ENCODE measurements at regions not wholly inside any gene's neighbourhood (a gene's known extent, or its start where the extent isn't known, plus 50 kb on each side); places are given as distances from the start of the nearest gene placed in this dataset.
"Not testable (repeated sequence)": the region's sequence is repeated elsewhere in the genome, so short reads cannot be mapped to it uniquely, and the experiment has no call there.

DNA sequence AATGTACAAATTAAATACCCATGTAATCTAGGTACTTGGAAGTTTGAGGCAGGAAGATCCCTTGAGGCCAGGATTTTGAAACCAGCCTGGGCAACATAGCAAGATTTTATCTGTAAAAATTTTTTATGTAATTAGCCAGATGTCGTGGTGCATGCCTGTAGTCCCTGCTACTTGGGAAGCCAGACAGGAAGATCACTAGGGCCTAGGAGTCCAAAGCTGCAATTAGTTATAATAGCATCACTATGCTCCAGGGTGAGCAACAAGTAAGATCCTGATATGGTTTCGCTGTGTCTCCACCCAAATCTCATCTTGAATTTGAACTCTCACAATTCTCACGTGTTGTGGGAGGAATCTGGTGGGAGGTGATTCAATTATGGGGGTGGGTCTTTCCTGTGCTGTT, 535.8 kb downstream of the TENT5A start:
- intact Hi-C loops (cut with DNase I) = no loop called here
- DNase-seq (ENCODE audit: low spot score) = no peak

DNA sequence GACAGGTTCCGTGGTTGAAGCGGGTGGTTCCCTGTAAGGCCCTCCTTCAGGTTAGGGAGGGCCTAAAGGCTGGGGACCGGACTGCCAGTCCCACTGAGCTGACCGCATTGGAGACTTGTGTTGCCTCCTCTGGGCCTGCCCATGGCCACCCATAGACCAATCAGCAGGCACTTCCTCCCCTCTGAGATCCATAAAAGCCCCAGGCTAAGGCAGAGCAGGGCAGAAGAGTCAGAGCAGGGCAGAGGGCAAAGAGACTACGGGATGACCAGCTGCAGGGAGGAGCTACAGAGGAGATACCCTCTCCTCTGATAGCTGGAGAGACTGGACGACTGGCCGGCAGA, 537.4 kb downstream of the TENT5A start:
- intact Hi-C loops (cut with DNase I) = no loop called here
- no peak for DNase-seq (ENCODE audit: low spot score)

DNA sequence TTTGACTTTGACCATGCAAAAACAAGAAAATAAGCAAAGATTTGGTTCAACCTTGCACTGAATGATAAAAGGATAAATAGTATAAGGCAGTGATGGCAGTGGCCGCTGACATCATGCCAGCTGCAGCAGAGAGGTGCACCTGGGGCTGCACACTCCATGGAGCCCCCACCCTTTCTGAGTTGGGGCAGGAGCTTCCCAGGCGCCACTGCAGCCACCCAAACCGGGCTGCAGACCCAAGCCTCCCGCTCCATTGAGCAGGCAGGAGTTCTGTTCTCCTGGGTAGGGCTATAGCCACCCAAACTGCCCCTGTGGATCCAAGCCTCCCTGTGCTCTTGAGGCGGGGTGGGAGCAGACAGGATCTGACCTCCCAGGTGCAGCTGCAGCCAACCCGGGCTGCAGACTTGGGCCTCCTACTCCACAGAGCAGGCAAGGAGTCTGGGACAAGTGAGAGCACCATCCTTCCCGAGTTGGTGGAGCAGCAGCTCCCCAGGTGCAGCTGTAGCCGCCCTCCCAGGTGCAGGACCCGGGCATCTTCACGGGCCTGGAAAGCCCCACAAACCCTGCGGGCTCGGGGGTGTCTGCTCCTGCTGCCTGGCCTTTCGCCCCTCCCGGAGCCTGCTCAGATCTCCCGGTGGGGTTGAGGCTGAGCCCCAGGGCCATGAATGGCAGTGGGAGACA, 537.9 kb downstream of the TENT5A start:
- intact Hi-C loops (cut with DNase I) = no loop called here
- peak; percentile 67 for DNase-seq (ENCODE audit: low spot score)

DNA sequence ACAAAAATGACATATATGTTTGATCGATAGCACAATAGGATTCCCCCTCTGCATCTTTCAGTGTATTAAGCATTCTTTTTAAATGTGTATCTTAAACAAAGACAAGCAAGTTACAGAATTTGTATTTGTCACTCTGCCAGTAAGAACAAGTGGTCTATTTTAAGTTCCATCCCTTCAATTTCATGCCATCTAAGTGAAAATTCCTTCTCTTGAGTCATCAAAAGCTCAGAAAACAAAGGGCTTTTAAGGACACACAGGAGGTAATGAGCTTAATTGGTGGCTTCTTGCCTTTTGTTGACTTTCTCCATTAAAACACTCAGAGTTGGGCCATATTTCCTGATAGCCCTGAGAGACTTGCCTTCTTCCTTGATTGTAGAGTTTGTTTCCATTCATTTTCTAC, 547.8 kb downstream of the TENT5A start:
- intact Hi-C loops (cut with DNase I) = no loop called here
- DNase-seq (ENCODE audit: low spot score) = no peak

DNA sequence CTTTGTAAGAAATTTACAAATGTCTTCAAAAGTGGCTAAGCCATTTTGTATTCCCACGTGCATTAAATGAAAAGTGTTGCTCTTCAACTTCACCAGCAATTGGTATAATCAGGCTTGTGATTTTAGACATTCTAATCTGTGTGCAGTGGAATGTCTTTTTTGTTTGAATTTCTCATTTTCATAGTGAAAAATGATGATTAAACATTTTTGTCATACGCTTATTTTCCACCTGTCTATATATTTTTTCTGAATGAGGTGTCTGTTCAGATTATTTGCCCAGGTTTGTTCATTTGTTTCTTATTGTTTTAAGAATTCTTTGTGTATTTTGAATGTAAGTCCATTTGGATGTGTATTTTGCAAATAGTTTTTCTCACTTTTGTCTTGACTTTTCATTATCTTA, 558.1 kb downstream of the TENT5A start:
- intact Hi-C loops (cut with DNase I) = no loop called here
- no peak for DNase-seq (ENCODE audit: low spot score)

DNA sequence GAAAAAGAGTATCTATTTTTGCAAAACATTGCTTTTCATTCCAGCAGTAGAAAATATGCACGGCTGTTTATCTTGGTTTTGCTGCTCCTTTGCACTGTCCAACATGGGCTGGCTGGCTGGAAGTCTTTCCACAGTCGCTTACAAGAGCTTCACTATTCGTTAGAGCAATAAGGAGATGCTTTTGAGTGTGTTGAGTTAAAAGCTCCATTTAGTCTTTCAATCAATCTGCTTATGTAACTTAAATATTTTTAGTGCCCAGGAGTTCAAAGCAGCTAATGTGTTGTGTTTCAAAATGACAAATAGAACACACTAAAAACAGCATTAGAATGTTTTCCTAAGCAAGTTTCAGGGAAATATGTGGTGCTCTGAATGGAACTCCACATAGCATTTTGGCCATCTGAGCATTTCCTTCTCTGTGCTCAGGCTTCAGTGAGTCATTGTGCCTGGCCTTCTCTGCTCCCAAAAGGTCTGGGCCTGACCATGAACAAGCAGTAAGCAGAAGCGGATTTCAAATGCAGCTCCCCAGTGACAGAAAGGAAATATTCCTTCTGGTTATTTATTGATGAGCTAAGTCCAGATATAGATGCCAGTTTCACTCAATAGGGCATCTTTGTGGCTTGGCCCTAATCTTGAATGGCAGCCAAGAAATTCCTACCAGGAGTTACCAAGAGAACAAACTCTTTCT, 580.3 kb downstream of the TENT5A start:
- intact Hi-C loops (cut with DNase I) = no loop called here
- DNase-seq (ENCODE audit: low spot score) = peak; percentile 78

DNA sequence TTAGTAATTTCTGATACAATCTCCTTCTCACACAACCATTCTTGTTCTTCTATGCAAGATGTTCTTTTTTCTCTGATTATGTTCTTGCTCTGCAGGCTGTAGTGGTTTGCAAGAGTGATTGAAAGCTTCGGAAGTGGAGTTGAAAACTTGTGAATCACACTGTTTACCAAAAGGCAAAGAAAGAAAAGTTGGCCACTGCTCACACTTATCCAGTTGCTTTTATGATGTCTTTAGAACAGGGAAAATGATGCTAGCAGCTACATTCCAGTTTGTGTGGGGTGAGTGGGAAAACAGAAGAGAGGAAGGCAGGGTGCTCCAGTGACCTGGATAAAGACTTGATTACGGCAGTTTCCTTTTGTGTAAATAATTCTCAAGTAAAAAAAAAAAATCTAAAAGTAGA, 583.3 kb downstream of the TENT5A start:
- intact Hi-C loops (cut with DNase I) = no loop called here

DNA sequence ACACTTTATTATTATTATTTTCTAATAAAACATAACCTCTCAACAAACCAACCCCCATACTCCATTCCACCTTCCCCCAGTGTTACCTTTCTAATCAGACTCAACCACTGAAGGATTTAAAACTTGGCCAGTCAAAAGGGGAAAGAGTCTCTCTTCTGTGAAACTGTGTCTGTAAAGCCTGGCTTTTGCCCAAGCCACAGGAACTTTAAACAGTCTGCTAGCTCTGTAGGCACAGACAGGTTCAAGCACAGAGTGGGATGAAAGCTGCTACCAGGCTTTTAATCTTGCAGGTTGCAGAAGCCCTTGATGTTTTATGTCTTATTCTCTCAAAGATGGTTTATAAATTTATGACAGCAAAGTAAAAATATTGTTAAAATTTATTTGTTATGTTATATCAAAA, 585.7 kb downstream of the TENT5A start:
- intact Hi-C loops (cut with DNase I) = no loop called here
- DNase-seq (ENCODE audit: low spot score) = no peak

More for the DNA sequence above, 583.3 kb downstream of the TENT5A start:
- no peak for DNase-seq (ENCODE audit: low spot score)

DNA sequence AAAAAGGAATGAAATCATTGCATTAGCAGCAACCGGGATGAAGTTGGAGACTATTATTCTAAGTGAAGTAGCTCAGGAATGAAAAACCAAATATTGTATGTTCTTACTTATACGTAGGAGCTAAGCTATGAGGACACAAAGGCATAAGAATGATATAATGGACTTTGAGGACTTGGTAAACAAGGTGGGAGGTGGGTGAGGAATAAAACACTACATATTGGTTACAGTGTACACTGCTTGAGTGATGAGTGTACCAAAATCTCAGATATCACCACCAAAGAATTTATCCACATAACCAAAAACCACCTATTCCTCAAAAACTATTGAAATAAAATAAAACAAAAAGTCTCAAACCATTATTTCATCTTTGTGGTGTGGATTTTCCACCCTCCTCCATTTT, 593.5 kb downstream of the TENT5A start:
- no peak for DNase-seq (ENCODE audit: low spot score)
- intact Hi-C loops (cut with DNase I) = no loop called here

DNA sequence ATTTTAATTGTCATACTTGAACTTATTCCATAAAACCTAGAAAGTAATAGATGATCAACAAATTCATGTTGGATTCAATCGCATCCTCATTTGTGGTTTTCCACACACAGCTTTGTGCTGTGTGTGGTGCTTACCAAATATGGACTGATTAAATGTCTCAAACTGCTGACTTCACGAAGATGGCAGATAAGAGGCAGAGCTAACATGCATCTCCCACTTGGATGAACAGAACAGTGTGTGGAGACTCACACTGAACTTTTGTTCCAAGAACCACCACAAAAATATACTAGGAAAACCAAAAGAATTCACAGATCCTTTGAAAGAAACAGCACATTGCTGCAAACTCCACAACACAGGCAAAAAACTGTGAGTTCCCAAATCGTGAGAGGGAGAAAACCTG, 603.7 kb downstream of the TENT5A start:
- DNase-seq (ENCODE audit: low spot score) = no peak
- intact Hi-C loops (cut with DNase I) = no loop called here

DNA sequence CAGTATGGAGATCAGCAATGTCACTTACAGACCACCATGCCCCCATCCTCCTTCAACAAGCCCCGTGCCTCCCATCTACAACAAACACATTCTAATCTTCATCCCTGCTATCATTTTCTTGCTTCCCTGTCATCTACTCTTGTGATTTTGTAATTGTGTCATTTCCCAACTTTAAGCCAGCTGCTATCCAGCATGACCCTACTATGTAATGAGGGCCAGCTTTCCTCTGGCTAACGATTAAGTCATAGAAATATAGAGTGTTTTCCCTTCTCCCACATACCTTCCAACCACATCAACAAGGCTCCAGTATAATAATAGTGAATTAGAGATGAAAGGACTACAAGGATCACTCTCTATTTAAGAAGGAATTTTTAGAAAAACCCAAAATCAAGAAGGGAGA, 607.0 kb downstream of the TENT5A start:
- DNase-seq (ENCODE audit: low spot score) = no peak
- intact Hi-C loops (cut with DNase I) = no loop called here

DNA sequence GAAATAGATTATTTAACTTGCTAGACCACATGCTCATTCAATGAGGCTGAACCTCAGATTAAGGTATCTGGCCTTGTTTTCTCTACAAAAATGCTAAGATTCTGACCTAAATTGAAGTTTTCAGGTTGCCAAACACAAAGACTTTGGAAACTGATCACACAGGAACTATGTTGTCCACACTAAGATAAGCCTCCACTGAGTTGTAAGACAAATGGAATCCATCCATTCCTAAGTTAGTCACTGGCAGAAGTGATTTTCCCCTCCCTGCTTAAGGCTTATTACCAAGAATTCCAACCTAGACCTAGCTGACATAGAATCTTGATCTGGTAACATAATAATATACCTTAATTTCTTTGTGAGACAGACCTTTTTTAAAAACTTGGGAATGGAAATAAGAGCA, 608.1 kb downstream of the TENT5A start:
- no peak for DNase-seq (ENCODE audit: low spot score)
- intact Hi-C loops (cut with DNase I) = no loop called here

DNA sequence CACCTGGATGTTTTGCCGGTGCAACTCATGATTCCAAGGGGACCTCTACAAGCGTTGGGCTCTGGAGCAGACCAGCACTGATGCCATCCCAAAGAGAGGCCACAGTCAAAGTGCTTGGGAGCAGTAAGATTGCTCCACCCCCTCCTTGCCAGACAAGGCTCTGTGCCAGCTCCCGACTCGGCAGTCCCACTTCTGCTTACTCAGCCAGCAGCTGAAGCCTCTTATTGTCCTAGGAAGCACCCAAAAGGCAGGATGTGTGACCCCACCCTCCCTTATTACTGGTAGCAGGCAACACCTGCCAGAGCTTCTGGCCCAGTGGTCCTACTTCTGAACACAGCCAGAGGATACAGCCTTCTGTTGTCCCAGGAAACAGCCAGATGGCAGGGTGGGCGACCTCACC, 614.2 kb downstream of the TENT5A start:
- intact Hi-C loops (cut with DNase I) = no loop called here
- DNase-seq (ENCODE audit: low spot score) = no peak

DNA sequence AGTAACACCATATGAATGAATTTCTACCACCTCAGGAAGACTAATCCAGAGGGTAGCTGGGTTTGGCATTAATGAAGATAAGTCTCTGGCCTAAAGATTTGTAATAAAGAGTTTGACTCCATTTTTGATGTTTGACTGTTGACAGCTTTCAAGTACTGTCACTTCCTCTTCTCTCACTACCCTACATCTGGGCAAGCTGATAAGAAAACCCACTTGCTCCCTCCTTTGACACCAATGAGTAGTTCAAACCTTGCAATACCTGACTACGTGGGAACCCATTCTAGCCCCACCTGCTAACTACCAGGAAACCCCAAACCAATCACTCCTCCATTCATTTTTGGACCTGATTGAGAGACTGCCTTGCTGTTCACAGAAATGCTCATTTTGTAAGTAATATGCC, 621.5 kb downstream of the TENT5A start:
- no peak for DNase-seq (ENCODE audit: low spot score)
- intact Hi-C loops (cut with DNase I) = no loop called here

DNA sequence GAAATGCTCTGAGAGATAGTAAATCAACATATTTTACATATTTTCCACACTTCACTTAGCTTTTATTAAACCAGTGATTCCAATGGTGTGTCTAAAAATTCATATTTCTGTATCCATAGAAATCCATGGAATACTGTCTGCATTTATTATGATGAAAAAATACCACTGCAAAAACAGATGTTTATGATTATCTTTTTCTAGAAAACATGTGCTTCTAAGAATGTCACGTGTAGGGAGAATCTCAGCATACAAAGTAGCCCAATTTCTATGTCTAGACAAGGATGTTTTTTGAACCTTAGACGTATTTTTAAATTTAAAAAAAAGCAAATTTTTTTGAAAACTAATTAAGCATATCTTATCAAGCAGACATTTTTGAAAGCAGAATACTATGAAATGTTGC, 622.4 kb downstream of the TENT5A start:
- no peak for DNase-seq (ENCODE audit: low spot score)
- intact Hi-C loops (cut with DNase I) = no loop called here

DNA sequence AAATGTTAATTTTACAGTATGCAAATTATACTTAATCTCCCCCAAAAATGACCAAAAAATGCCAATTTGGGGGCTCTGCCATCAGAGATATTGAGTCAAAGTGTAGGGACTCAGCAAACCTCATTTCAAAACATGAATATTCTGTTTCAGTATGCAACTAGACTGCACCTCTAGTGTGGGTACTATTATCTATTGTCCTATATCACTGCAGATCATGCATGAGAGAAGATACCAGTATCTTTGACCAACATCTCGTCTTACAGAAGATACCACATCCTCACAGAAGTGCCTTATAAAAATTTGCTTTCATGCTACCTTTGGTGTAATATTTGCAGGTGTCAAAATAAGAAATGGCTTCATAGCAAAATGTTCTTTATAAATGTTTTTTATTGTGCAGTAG, 623.8 kb downstream of the TENT5A start:
- intact Hi-C loops (cut with DNase I) = no loop called here
- DNase-seq (ENCODE audit: low spot score) = no peak

DNA sequence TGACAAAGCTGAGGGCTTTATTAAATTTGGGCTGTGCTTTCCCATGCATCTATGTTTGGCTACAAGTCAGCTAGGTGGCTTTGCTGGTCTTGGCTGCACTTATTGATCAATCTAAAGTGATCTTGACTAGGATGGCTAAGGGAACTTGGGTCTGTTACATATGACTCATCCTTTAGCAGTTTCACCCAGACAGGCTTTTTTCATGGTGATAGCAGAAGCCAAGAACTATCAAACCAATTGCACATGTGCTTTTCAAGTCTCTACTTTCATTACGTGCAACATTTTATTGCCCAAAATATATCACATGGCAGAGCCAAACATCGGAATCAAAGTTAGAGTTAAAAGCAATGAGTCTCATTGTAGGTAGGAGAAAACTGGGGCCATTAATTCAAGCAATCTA, 626.3 kb downstream of the TENT5A start:
- intact Hi-C loops (cut with DNase I) = no loop called here
- no peak for DNase-seq (ENCODE audit: low spot score)

DNA sequence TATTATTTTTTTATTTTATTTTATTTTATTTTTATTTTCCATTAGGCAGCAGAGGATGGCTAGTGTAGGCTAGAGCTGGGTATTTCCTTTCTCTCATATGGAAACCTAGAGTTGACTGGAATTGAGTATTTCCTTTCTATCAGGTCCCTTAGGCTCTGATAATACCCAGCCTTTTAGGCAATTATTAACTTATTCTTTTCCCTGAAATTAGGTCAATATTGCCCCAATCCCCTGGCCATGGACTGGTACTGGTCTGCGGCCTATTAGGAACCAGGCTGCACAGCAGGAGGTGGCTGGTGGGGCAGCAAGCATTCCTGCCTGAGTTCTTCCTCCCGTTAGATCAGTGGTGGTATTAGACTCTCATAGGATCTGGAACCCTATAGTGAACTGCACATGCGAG, 632.2 kb downstream of the TENT5A start:
- intact Hi-C loops (cut with DNase I) = no loop called here
- DNase-seq (ENCODE audit: low spot score) = no peak

DNA sequence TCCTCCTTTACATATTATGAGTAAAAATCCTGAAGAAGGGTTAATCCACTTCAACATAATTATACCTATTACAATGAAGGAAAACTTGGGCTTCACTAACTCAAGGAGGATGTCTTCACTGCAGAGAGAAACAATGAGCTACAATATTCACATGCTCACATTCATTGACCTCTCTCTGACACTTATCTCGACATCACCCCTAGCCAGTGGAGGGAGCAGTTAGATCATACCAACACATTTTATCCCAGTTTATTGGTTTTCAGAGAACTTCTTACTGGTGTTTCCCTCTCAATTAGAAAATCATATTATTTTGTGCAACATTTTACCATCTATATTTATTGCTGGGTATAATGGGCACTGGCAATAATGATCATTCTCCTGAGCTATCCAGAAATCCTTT, 646.5 kb downstream of the TENT5A start:
- intact Hi-C loops (cut with DNase I) = no loop called here

DNA sequence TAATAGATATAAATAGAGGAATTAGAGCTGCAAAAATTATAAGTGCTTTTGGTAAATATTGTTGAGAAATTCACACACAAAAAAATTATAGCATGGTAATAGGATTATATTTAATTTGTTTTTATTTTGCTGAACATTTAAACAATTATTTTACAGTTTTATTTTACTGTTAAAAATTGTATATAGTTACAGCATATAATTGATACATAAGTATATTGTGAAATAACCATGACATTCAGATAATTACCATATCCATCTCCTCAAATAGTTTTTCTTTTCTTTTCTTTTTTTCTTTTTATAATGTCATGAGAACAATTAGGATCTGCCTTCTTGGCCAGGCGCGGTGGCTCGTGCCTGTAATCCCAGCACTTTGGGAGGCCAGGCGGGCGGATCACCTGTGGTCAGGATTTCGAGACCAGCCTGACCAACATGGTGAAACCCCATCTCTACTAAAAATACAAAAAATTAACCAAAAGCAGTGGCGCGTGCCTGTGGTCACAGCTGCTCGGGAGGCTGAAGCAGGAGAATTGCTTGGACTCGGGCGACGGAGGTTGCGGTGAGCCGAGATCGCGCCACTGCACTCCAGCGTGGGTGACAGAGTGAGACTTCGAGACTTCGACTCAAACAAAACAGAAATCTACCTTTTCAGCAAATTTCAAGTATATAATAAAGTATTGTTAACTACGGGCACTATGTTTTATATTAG, 654.2 kb downstream of the TENT5A start:
- no peak for DNase-seq (ENCODE audit: low spot score)
- intact Hi-C loops (cut with DNase I) = no loop called here

More for the DNA sequence above, 646.5 kb downstream of the TENT5A start:
- DNase-seq (ENCODE audit: low spot score) = no peak

DNA sequence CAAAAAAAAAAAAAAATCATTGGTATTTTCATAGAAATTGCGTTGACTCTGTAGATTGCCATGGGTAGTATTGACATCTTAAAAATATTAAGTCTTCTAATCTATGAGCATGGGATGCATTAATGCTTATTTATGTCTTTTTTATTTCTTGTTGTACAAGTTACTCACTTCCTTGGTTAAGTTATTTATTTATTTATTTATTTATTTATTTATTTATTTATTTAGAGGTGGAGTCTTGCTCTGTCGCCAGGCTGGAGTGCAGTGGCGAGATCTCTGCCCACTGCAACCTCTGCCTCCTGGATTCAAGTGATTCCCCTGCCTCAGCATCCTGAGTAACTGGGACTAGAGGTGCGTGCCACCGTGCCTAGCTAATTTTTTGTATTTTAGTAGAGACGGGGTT, 656.0 kb downstream of the TENT5A start:
- intact Hi-C loops (cut with DNase I) = not testable (repeated sequence)
- peak; percentile 17 for DNase-seq (ENCODE audit: low spot score)
